ENCODE measurements at regions not wholly inside any gene's neighbourhood (a gene's known extent, or its start where the extent isn't known, plus 50 kb on each side); places are given as distances from the start of the nearest gene placed in this dataset.

DNA sequence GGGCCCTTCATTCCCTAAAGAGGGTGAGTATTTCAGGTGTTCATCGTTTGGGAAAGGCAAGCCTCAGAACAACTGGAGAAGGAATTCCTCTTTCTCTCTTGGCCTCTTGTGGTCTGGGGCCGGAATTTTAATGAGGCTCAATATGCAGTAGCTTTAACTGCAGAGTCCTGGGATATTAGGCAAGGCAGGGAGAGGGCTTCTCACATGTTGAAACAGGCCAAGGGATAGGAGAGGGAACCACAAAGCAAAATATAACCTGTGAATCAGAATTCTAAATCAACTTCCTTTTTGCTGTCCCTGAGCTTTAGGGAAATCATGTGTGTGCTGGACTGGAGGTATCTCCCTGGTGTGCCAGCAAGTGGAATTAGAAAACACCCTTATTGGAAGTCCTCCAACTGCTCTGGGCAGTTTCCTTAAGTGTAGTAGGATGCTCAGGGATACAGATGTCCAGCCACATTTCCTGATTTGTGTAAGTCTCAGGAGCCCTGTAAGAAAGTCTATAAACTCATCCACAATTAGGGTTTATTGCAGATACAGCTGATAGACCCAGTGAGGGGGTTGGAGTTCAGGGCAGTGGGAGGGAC is 215.8 kb upstream of the ZRANB2 start:
- TF ChIP-seq, protein P1, sequence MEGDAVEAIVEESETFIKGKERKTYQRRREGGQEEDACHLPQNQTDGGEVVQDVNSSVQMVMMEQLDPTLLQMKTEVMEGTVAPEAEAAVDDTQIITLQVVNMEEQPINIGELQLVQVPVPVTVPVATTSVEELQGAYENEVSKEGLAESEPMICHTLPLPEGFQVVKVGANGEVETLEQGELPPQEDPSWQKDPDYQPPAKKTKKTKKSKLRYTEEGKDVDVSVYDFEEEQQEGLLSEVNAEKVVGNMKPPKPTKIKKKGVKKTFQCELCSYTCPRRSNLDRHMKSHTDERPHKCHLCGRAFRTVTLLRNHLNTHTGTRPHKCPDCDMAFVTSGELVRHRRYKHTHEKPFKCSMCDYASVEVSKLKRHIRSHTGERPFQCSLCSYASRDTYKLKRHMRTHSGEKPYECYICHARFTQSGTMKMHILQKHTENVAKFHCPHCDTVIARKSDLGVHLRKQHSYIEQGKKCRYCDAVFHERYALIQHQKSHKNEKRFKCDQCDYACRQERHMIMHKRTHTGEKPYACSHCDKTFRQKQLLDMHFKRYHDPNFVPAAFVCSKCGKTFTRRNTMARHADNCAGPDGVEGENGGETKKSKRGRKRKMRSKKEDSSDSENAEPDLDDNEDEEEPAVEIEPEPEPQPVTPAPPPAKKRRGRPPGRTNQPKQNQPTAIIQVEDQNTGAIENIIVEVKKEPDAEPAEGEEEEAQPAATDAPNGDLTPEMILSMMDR (conservative IDR thresholded peaks at IDR 0.05): no peak
- no peak for TF ChIP-seq EZH2 (IDR thresholded peaks at IDR 0.05; ENCODE audit: low read depth)

All from PC-9 (cell line).